T-helper 9 cell (primary cell): ENCODE measurements at regions not wholly inside any gene's neighbourhood (a gene's known extent, or its start where the extent isn't known, plus 50 kb on each side); places are given as distances from the start of the nearest gene placed in this dataset.
"Not testable (repeated sequence)": the region's sequence is repeated elsewhere in the genome, so short reads cannot be mapped to it uniquely, and the experiment has no call there.

Source experiments
- DNase-seq: peaks from one replicate; pipeline ENCODE4 v3.0.0-alpha.2; 2020

GRCh38 chr3:109806929-109807328, 469.6 kb upstream of the DPPA4 start:
- peak; percentile 4 for DNase-seq

GRCh38 chr3:109809513-109809912, 472.2 kb upstream of the DPPA4 start:
- no peak for DNase-seq

- no peak for DNase-seq
Observed at GRCh38 chr3:109818081-109818480, 480.7 kb upstream of the DPPA4 start.

- no peak for DNase-seq
Observed at GRCh38 chr3:109819734-109820133, 482.4 kb upstream of the DPPA4 start.

DNA sequence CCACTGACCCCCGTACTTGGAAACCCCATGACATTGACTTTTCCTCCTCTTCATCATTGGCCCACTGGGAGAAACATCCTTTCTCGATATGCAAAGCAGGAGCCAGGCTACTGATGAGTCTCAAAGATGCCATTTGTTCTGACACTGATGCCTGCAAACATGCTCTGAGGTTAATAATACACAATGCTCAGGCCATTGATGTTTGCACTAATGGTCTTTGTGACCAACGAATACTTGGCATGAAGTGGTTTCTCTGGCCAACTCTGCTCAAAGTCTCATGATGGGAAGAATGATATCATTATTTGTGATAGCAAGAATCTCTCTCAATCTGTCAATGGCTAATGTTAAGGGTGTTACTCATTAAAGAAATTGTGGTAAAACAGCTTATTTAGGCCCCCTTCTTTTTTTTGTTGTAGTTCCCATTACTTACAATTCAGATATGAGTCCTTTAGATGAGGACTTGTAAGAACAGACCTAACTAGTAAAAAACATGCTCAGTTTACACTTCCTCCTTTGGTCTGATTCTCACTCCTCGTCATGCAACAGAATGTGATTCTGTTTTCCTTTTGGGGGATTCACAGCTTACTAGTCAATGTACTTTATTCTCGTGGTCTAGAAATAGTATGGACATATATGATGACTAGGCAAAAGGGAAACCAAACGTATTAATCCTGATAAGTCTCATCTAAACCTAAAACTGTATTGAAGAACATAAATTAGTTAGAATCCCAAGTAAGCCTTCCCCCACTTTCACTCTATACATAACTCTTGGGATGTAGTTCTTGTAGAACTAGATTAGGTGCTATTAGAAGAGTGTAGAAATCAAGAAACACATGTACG, 488.8 kb upstream of the DPPA4 start:
- DNase-seq = no peak

- DNase-seq = no peak
Observed at GRCh38 chr3:109831403-109831802, 494.1 kb upstream of the DPPA4 start.

DNA sequence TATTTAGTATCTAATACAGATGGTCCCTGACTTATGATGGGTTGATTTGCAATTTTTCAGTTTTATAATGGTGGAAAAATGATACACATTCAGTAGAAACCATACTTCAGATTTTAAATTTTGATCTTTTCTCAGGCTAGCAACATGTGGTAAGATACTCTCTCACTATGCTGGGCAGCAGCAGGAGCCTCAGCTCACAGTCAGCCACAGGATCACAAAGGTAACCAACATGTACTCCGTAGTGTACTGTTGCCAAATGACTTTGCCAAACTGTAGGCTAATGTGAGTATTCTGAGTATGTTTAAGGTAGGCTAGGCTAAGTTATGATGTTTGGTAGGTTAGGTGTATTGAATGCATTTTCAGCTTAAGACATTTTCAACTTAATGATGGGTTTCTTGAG, 498.6 kb upstream of the DPPA4 start:
- no peak for DNase-seq

DNA sequence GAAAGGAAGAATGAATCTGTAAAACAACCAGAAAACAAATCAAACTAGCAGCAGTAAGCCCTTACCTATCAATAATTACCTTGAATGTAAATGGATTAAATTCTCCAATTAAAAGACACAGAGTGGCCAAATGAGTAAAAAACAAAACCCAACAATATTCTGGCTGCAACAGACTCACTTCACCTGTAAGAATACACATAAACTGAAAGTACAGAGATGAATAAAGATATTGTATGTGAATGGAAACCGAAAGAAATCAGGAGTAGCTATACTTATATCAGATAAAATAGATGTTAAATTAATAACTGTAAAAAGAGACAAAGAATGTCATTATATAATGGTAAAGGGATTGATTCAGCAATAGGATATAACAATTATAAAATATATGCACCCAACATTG, 514.5 kb upstream of the DPPA4 start:
- DNase-seq = no peak

DNA sequence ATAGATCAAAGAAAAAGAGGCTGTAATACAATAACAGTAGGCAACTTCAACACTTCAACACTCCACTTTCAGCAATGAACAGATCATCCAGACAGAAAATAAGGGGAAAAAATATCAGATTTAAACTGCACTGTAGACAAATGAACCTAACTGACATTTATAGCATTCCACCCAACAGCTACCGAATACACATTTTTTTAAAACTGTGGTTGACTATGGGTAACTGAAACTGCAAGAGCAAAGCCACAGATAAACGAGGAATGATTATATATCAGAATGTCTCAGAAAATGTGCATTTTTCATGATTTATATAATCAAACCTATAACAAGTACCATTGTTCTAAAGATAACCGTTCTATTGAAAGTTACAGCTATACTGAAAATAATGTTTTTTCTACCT, 514.9 kb upstream of the DPPA4 start:
- no peak for DNase-seq

- DNase-seq = no peak
Observed at GRCh38 chr3:109853077-109853731, 515.9 kb upstream of the DPPA4 start.

GRCh38 chr3:109863701-109864100, 526.4 kb upstream of the DPPA4 start:
- DNase-seq = no peak

DNA sequence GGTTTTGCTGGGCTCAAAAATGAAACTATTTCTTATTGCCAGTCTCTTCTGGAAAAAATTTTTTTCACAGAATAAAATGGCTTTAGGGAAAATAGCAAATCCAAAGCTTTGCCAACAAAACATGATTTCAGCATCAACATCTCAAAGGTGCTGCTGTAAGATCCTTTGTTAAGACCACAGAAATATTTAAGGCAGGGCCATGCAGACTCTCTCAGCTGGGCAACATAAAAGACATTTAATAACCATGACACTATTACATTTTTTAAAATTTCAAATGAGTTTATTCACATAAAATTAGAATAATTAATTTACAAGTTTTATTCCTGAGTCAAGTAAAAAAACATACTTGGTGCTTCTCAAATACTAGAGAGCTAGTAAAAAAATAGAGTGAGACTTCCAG, 527.1 kb upstream of the DPPA4 start:
- no peak for DNase-seq

GRCh38 chr3:109869586-109869985, 532.2 kb upstream of the DPPA4 start:
- no peak for DNase-seq

GRCh38 chr3:109874896-109875708, 537.8 kb upstream of the DPPA4 start:
- no peak for DNase-seq

- not testable (repeated sequence) for DNase-seq
Observed at GRCh38 chr3:109877616-109878015, 540.3 kb upstream of the DPPA4 start.

GRCh38 chr3:109882144-109882543, 544.8 kb upstream of the DPPA4 start:
- no peak for DNase-seq

GRCh38 chr3:109887293-109887692, 549.9 kb upstream of the DPPA4 start:
- DNase-seq = no peak

- DNase-seq = no peak
Observed at GRCh38 chr3:109888026-109888425, 550.7 kb upstream of the DPPA4 start.

DNA sequence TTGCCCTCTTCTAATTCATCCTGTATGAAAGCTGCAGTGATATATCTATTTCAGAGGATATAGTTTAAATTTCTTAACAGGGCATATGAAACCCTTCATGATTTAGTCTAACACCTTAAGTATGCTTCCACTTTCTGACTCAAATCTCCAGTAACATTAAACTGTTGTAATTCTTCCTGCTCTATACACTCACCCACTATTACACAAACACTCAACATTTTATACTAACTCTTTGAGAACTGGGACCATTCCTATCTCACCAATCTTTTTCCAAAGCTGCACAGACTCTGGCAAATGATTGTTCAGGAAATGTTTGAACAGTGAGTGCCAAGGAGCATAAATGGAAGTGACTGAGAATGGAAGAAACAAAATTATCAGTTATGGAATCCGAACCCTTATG, 560.4 kb upstream of the DPPA4 start:
- no peak for DNase-seq

DNA sequence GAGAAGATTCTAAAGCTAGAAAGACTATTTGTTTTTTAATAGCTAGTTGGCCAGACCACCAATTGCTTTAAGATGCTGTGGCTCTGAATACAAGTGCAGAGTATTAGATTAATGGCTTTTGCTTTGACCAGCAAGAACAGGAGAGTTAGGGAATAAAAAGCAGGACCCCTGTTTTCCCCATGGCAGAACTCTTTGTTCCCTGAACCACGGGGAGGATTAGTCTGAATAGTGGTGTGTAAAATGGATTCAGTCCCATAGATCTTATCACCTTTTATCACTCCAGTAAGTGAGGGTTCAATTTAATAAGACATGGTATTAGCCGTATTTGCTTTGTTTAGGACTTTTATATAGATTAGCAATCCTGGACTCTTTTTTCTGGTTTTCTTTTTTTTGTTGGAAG, 562.6 kb upstream of the DPPA4 start:
- DNase-seq = no peak

- no peak for DNase-seq
Observed at GRCh38 chr3:109900783-109901182, 563.4 kb upstream of the DPPA4 start.

DNA sequence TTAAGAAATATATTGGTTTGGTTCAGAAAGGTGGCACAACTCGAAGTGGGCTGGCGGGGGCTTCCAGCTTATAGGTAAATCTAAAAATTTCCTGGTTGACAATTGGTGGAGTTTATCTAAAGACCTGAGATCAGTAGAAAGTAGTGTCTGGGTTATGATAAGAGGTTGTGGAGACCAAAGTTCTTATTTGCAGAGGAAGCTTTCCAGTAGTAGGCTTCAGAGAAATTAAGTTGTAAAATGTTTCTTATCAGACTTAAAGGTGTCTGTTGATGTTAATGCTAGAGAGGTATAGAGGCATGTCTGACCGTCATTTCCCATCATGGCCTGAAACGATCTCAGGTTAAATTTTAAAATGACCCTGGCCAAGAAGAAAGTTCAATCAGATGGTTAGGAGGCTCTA, 565.2 kb upstream of the DPPA4 start:
- DNase-seq = no peak

- DNase-seq = no peak
Observed at GRCh38 chr3:109903100-109903499, 565.8 kb upstream of the DPPA4 start.

GRCh38 chr3:109910772-109911171, 573.4 kb upstream of the DPPA4 start:
- no peak for DNase-seq
